Liver (tissue), 8 donors: ENCODE measurements at regions not wholly inside any gene's neighbourhood (a gene's known extent, or its start where the extent isn't known, plus 50 kb on each side); places are given as distances from the start of the nearest gene placed in this dataset.

Source experiments
- DNase-seq: peaks from one replicate; pipeline ENCODE4 v3.0.0-alpha.2; 2017; ENCODE audit warnings: low spot score
- H3K27ac ChIP-seq, 2 donors: one replicate each; pipeline ENCODE4 v1.7.0; 2013; ENCODE audit warnings: inconsistent platforms in 2 of 2, low read length in 2 of 2, control low read depth in 1 of 2, low read depth in 1 of 2, mild to moderate bottlenecking in 1 of 2
- H3K27me3 ChIP-seq, 4 donors: one replicate each; pipeline versions ENCODE4 v1.6.1 to v1.7.0; 2013; ENCODE audit warnings: low read length in 3 of 4, inconsistent platforms in 1 of 4, mild to moderate bottlenecking in 1 of 4, moderate library complexity in 1 of 4; ENCODE audit not compliant: control insufficient read depth in 4 of 4, insufficient read depth in 4 of 4
- H3K36me3 ChIP-seq, 4 donors: one replicate each; pipeline versions ENCODE4 v1.6.1 to v1.7.0; 2013; ENCODE audit warnings: low read length in 3 of 4, mild to moderate bottlenecking in 3 of 4, low read depth in 1 of 4, moderate library complexity in 1 of 4; ENCODE audit not compliant: control insufficient read depth in 4 of 4, insufficient read depth in 3 of 4
- H3K4me1 ChIP-seq, 4 donors: one replicate each; pipeline versions ENCODE4 v1.6.1 to v1.7.0; 2013; ENCODE audit warnings: low read length in 3 of 4, mild to moderate bottlenecking in 3 of 4, moderate library complexity in 1 of 4; ENCODE audit not compliant: control insufficient read depth in 4 of 4, insufficient read depth in 4 of 4
- H3K4me3 ChIP-seq, 3 donors: one replicate each; pipeline versions ENCODE4 v1.6.1 to v1.7.0; 2013; ENCODE audit warnings: low read length in 3 of 3, control low read depth in 1 of 3, low read depth in 1 of 3, mild to moderate bottlenecking in 1 of 3
- H3K9ac ChIP-seq, 2 donors: one replicate each; pipeline ENCODE4 v1.7.0; 2013; ENCODE audit warnings: low read length in 2 of 2, mild to moderate bottlenecking in 2 of 2, moderate library complexity in 2 of 2, control low read depth in 1 of 2, low read depth in 1 of 2
- H3K9me3 ChIP-seq, 4 donors: one replicate each; pipeline versions ENCODE4 v1.6.1 to v1.7.0; 2013; ENCODE audit warnings: low read length in 3 of 4; ENCODE audit not compliant: control insufficient read depth in 4 of 4
- EGR1 ChIP-seq, 2 donors: IDR thresholded peaks; 2 replicates each; pipeline ENCODE4 v1.6.1; 2016 to 2018; ENCODE audit warnings: antibody characterized with exemption in 2 of 2, low read depth in 2 of 2
- FOXA1 ChIP-seq: IDR thresholded peaks from 2 replicates; pipeline ENCODE4 v1.6.1; 2016; ENCODE audit warnings: antibody characterized with exemption
- FOXA2 ChIP-seq: IDR thresholded peaks from 2 replicates; pipeline ENCODE4 v1.6.1; 2016; ENCODE audit warnings: antibody characterized with exemption
- GABPA ChIP-seq, 2 donors: IDR thresholded peaks in 1 of 2; conservative IDR thresholded peaks in 1 of 2; 2 replicates each; pipeline ENCODE4 v1.6.1; 2016; ENCODE audit warnings: antibody characterized with exemption in 2 of 2, mild to moderate bottlenecking in 1 of 2, moderate library complexity in 1 of 2
- HNF4A ChIP-seq, 2 donors: conservative IDR thresholded peaks; 2 replicates each; pipeline ENCODE4 v1.6.1; 2016; ENCODE audit warnings: antibody characterized with exemption in 2 of 2, mild to moderate bottlenecking in 2 of 2
- HNF4G ChIP-seq: IDR thresholded peaks from 2 replicates; pipeline ENCODE4 v1.6.1; 2016; ENCODE audit warnings: antibody characterized with exemption
- JUND ChIP-seq, 2 donors: IDR thresholded peaks; 2 replicates each; pipeline ENCODE4 v1.6.1; 2016; ENCODE audit warnings: antibody characterized with exemption in 2 of 2
- NR2F2 ChIP-seq: IDR thresholded peaks from 2 replicates; pipeline ENCODE4 v1.6.1; 2016; ENCODE audit warnings: antibody characterized with exemption
- RAD21 ChIP-seq, 2 donors: IDR thresholded peaks; 2 replicates each; pipeline ENCODE4 v1.6.1; 2016; ENCODE audit warnings: antibody characterized with exemption in 2 of 2, mild to moderate bottlenecking in 2 of 2
- RXRA ChIP-seq, 2 donors: IDR thresholded peaks; 2 replicates each; pipeline ENCODE4 v1.6.1; 2017 to 2018; ENCODE audit warnings: antibody characterized with exemption in 2 of 2, mild to moderate bottlenecking in 1 of 2
- SP1 ChIP-seq: IDR thresholded peaks from 2 replicates; pipeline ENCODE4 v1.6.1; 2018; ENCODE audit warnings: antibody characterized with exemption, mild to moderate bottlenecking
- TAF1 ChIP-seq: conservative IDR thresholded peaks from 2 replicates; pipeline ENCODE4 v1.6.1; 2016; ENCODE audit warnings: antibody characterized with exemption, mild to moderate bottlenecking
- YY1 ChIP-seq: IDR thresholded peaks from 2 replicates; pipeline ENCODE4 v1.6.1; 2016; ENCODE audit warnings: antibody characterized with exemption, mild to moderate bottlenecking
- WGBS: extraction: QIAGEN DNeasy Blood & Tissue Kit; methylation state at CpG from one replicate; pipeline ENCODE4 v1.1.7; 2013; 5-methylcytosine and 5-hydroxymethylcytosine counted together
- TF ChIP-seq, protein P1 (sequence below): IDR thresholded peaks from 2 replicates; pipeline ENCODE4 v1.6.1; 2016; ENCODE audit warnings: antibody characterized with exemption, mild to moderate bottlenecking
- TF ChIP-seq, protein P2 (sequence below): IDR thresholded peaks from 2 replicates; pipeline ENCODE4 v1.6.1; 2016; ENCODE audit warnings: antibody characterized with exemption
- TF ChIP-seq, protein P3 (sequence below): fragments of 150-350 bp; IDR thresholded peaks from 2 replicates; pipeline ENCODE4 v1.5.1; 2017; ENCODE audit warnings: improper control_type of control experiment, low read depth, low read length; ENCODE audit not compliant: missing input control
- TF ChIP-seq, protein P4 (sequence below): IDR thresholded peaks from 2 replicates; pipeline ENCODE4 v1.6.1; 2016; ENCODE audit warnings: antibody characterized with exemption
- donor health status: healthy.
- donor health status: healthy.
- donor health status: healthy.
- donor health status: healthy.
- donor health status: healthy.

DNA sequence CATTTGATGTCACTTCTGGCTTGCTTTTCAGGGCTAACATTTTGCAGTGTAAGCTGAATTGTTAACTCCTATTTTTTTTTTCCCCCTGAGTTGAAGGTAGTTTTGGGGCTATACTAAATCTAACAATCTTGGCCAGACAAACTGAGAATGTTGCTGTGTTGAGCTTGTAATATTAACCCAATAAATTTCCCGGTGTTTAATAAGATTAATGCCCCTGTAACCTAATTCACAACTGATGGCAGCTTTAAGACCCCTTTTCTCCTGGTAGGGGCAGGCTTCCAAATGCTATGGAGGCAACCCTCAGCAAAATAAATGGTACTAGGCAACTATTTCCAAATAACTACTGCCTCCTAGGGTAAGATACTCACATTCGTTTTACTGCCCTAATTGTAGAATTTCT is 549.6 kb upstream of the KIF2B start:
- peaks cover 0 to 5% (median under 1%) of the 10 kb centered on the region in 4 donors for H3K27me3 ChIP-seq
- DNase-seq: no peak
- H3K36me3 ChIP-seq: no peaks in the 10 kb centered on the region
- no peaks in the 10 kb centered on the region for H3K4me1 ChIP-seq
- TF ChIP-seq GABPA (IDR thresholded peaks at IDR 0.05 in 1 of 2, conservative IDR thresholded peaks at IDR 0.05 in 1 of 2) (no peak), FOXA1 (no peak), EGR1 (IDR thresholded peaks at IDR 0.05; ENCODE audit: low read depth in 2 of 2) (no peak), FOXA2 (no peak), HNF4G (no peak), SP1 (no peak), YY1 (no peak), TAF1 (no peak), NR2F2 (no peak), RAD21 (IDR thresholded peaks at IDR 0.05) (no peak), HNF4A (conservative IDR thresholded peaks at IDR 0.05) (no peak), JUND (IDR thresholded peaks at IDR 0.05) (no peak)
- TF ChIP-seq, protein P1, sequence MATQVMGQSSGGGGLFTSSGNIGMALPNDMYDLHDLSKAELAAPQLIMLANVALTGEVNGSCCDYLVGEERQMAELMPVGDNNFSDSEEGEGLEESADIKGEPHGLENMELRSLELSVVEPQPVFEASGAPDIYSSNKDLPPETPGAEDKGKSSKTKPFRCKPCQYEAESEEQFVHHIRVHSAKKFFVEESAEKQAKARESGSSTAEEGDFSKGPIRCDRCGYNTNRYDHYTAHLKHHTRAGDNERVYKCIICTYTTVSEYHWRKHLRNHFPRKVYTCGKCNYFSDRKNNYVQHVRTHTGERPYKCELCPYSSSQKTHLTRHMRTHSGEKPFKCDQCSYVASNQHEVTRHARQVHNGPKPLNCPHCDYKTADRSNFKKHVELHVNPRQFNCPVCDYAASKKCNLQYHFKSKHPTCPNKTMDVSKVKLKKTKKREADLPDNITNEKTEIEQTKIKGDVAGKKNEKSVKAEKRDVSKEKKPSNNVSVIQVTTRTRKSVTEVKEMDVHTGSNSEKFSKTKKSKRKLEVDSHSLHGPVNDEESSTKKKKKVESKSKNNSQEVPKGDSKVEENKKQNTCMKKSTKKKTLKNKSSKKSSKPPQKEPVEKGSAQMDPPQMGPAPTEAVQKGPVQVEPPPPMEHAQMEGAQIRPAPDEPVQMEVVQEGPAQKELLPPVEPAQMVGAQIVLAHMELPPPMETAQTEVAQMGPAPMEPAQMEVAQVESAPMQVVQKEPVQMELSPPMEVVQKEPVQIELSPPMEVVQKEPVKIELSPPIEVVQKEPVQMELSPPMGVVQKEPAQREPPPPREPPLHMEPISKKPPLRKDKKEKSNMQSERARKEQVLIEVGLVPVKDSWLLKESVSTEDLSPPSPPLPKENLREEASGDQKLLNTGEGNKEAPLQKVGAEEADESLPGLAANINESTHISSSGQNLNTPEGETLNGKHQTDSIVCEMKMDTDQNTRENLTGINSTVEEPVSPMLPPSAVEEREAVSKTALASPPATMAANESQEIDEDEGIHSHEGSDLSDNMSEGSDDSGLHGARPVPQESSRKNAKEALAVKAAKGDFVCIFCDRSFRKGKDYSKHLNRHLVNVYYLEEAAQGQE: no peak
- TF ChIP-seq, protein P2, sequence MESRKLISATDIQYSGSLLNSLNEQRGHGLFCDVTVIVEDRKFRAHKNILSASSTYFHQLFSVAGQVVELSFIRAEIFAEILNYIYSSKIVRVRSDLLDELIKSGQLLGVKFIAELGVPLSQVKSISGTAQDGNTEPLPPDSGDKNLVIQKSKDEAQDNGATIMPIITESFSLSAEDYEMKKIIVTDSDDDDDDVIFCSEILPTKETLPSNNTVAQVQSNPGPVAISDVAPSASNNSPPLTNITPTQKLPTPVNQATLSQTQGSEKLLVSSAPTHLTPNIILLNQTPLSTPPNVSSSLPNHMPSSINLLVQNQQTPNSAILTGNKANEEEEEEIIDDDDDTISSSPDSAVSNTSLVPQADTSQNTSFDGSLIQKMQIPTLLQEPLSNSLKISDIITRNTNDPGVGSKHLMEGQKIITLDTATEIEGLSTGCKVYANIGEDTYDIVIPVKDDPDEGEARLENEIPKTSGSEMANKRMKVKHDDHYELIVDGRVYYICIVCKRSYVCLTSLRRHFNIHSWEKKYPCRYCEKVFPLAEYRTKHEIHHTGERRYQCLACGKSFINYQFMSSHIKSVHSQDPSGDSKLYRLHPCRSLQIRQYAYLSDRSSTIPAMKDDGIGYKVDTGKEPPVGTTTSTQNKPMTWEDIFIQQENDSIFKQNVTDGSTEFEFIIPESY: no peak
- TF ChIP-seq, protein P3, sequence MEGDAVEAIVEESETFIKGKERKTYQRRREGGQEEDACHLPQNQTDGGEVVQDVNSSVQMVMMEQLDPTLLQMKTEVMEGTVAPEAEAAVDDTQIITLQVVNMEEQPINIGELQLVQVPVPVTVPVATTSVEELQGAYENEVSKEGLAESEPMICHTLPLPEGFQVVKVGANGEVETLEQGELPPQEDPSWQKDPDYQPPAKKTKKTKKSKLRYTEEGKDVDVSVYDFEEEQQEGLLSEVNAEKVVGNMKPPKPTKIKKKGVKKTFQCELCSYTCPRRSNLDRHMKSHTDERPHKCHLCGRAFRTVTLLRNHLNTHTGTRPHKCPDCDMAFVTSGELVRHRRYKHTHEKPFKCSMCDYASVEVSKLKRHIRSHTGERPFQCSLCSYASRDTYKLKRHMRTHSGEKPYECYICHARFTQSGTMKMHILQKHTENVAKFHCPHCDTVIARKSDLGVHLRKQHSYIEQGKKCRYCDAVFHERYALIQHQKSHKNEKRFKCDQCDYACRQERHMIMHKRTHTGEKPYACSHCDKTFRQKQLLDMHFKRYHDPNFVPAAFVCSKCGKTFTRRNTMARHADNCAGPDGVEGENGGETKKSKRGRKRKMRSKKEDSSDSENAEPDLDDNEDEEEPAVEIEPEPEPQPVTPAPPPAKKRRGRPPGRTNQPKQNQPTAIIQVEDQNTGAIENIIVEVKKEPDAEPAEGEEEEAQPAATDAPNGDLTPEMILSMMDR: no peak
- TF ChIP-seq, protein P4, sequence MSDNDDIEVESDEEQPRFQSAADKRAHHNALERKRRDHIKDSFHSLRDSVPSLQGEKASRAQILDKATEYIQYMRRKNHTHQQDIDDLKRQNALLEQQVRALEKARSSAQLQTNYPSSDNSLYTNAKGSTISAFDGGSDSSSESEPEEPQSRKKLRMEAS: no peak
- H3K9me3 ChIP-seq: peaks cover 0 to 3% (median 0%) of the 10 kb centered on the region in 4 donors
- 40% methylated on average over 2 of the region's 2 CpGs for WGBS
- H3K9ac ChIP-seq: no peak overlapping the region
- no peak overlapping the region for H3K27ac ChIP-seq
- H3K4me3 ChIP-seq: no peak overlapping the region

DNA sequence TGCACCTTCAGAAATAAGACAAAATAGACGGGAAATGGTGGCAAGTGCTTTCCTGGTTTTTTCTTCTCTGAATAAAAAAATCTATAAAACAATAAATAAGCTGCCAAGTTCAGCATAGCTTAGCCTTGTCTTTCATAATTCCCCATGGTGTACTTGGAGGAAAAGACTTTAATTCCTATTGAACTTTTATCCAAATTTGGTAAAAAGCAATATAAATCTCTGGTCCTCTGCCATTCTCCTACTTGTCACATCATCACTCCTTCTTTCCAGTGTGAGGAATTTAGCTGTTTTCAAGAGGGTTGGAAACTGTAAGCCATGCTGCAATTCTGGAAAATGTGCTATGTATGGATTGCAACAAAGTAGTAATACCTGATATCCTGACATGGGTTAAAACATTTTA is 551.8 kb upstream of the KIF2B start:
- Histone ChIP-seq H3K4me1 (no peaks in the 10 kb centered on the region), H3K9ac (no peak overlapping the region), H3K27me3 (peaks cover 0 to 2% (median under 1%) of the 10 kb centered on the region in 4 donors), H3K9me3 (no peaks in the 10 kb centered on the region), H3K27ac (no peak overlapping the region), H3K4me3 (no peak overlapping the region), H3K36me3 (no peaks in the 10 kb centered on the region)
- no peak for TF ChIP-seq FOXA2
- TF ChIP-seq GABPA (IDR thresholded peaks at IDR 0.05 in 1 of 2, conservative IDR thresholded peaks at IDR 0.05 in 1 of 2): no peak
- TF ChIP-seq FOXA1: no peak
- TF ChIP-seq TAF1: no peak
- TF ChIP-seq HNF4A (conservative IDR thresholded peaks at IDR 0.05): no peak
- TF ChIP-seq, protein P4: no peak
- TF ChIP-seq NR2F2: no peak
- no peak for TF ChIP-seq YY1
- no peak for TF ChIP-seq RXRA (IDR thresholded peaks at IDR 0.05)
- TF ChIP-seq, protein P3: no peak
- TF ChIP-seq, protein P1: no peak
- no peak for TF ChIP-seq HNF4G
- no peak for TF ChIP-seq RAD21 (IDR thresholded peaks at IDR 0.05)
- WGBS: 73% methylated on average over 1 of the region's 1 CpG
- no peak for DNase-seq
